Stomach (tissue), 4 donors: ENCODE measurements at regions not wholly inside any gene's neighbourhood (a gene's known extent, or its start where the extent isn't known, plus 50 kb on each side); places are given as distances from the start of the nearest gene placed in this dataset.

Experiments
- CTCF ChIP-seq, 7 experiments: fragments of 450-650 bp in 4 of 7; fragments of 200-600 bp in 3 of 7; sonication (generic) in 3 of 7; IDR thresholded peaks; one replicate each; pipeline ENCODE4 v1.5.1; 2016 to 2019; ENCODE audit warnings: antibody characterized with exemption in 7 of 7, control low read depth in 2 of 7, mild to moderate bottlenecking in 1 of 7
- EP300 ChIP-seq: sonication (generic); formaldehyde crosslinking; IDR thresholded peaks from one replicate; pipeline ENCODE4 v1.6.1; 2017; ENCODE audit warnings: antibody characterized with exemption
- POLR2A ChIP-seq, 4 donors: fragments of 450-650 bp; IDR thresholded peaks; one replicate each; pipeline ENCODE4 v1.6.1; 2016; ENCODE audit warnings: antibody characterized with exemption in 4 of 4, control low read depth in 2 of 4, mild to moderate bottlenecking in 1 of 4, moderate library complexity in 1 of 4
- POLR2AphosphoS5 ChIP-seq, 3 donors: sonication (generic); formaldehyde crosslinking; IDR thresholded peaks; one replicate each; pipeline ENCODE4 v1.6.1; 2016; ENCODE audit warnings: antibody characterized with exemption in 3 of 3

DNA sequence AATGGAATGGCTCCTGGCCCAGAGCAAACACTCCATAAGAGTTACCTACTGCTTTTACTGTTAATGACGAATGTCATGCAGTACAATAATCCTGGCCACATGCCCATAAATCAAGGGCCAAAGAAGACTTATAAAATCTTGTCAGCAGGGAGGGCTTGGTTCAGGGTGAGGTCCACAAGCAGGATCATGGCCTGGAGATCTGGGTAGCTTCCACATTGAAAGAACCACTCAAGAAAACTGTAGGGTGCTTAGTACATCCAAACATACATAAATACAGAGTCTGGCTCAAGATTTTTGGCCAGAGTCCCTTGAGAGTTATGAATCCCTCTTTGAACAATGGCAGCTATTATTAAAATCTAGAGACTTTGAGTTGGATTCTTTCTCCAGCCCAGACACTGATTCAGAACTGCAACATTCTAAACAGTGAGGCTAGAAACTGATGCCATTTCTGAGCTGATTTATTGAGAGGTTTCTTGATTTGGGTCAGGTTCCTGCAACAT is 188.7 kb downstream of the CDC5L start:
- TF ChIP-seq CTCF (IDR thresholded peaks at IDR 0.05): no peak
- no peak for TF ChIP-seq POLR2A (IDR thresholded peaks at IDR 0.05)
- no peak for TF ChIP-seq POLR2AphosphoS5 (IDR thresholded peaks at IDR 0.05)
- TF ChIP-seq EP300: no peak
